BLaER1 (cell line): ENCODE measurements at regions not wholly inside any gene's neighbourhood (a gene's known extent, or its start where the extent isn't known, plus 50 kb on each side); places are given as distances from the start of the nearest gene placed in this dataset.

ENCODE experiments used
- H3K27ac ChIP-seq: shearing (Covaris generic); formaldehyde crosslinking; 2 replicates; pipeline ENCODE4 v1.8.1; 2022
- H3K27me3 ChIP-seq: shearing (Covaris generic); formaldehyde crosslinking; 2 replicates; pipeline ENCODE4 v1.8.1; 2022
- H3K36me3 ChIP-seq: shearing (Covaris generic); formaldehyde crosslinking; 2 replicates; pipeline ENCODE4 v1.8.1; 2022
- H3K4me1 ChIP-seq: shearing (Covaris generic); formaldehyde crosslinking; 2 replicates; pipeline ENCODE4 v1.8.1; 2022
- H3K4me2 ChIP-seq: shearing (Covaris generic); formaldehyde crosslinking; 2 replicates; pipeline ENCODE4 v1.8.1; 2022
- H3K4me3 ChIP-seq: shearing (Covaris generic); formaldehyde crosslinking; 2 replicates; pipeline ENCODE4 v1.8.1; 2022
- H3K9ac ChIP-seq: shearing (Covaris generic); formaldehyde crosslinking; 2 replicates; pipeline ENCODE4 v1.8.1; 2022
- H3K9me3 ChIP-seq: shearing (Covaris generic); formaldehyde crosslinking; 2 replicates; pipeline ENCODE4 v1.8.1; 2022
- H4K20me1 ChIP-seq: shearing (Covaris generic); formaldehyde crosslinking; 2 replicates; pipeline ENCODE4 v1.8.1; 2022
- Cebpa-rat ChIP-seq: shearing (Covaris generic); IDR thresholded peaks from 2 replicates; pipeline ENCODE4 v1.8.1; 2022

DNA sequence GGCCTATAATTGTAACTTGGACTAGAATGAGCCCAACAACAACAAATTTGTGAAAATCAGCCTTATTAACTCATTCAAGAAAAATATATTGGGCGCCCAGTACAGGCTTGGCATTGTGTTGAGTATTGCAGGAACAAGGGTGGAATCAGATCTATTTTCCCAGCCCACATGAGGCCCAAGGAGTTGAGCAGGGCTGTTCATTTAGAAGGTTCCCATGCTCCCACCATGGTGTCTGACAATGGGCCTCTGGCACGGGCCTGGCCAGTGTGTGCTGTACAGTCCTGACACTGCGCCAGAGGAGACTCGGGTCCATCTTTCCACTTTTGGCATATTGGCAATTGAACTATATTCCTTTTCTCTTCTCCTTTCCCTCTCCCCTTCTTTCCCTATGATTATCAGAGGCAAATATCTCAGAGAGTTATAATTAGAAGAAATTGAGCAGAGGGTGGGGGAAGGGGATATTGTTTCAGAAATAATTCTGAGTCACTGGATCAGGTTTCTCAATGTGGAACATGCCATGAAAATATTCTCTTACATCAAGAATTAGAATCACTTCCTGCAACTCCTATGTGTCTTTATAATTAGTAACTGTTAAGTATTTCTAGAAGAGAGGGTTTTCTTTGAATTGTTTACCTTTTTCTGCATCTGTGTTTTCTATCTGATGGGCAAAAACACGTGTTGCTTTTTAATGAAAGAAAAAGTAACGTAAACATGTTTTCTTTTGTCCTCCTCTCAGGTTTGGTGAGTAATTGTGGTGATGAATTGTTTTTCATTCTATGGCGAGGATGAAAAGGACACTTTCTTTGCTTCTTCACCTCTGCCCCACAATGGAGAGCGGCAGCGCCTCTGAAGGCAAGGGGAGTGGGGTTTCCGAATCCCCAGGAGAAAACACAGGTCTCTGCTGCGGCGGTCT is 209.4 kb downstream of the FOXA2 start:
- H3K4me1 ChIP-seq: peaks cover 64% of the 10 kb centered on the region
- no peak overlapping the region for H3K4me3 ChIP-seq
- H3K27ac ChIP-seq: no peak overlapping the region
- H3K9me3 ChIP-seq: no peaks in the 10 kb centered on the region
- peak overlapping the region; percentile 29 for H3K4me2 ChIP-seq
- no peaks in the 10 kb centered on the region for H3K36me3 ChIP-seq
- no peak for TF ChIP-seq Cebpa-rat
- no peaks in the 10 kb centered on the region for H3K27me3 ChIP-seq
- no peak overlapping the region for H3K9ac ChIP-seq
- no peaks in the 10 kb centered on the region for H4K20me1 ChIP-seq

GRCh38 chr20:22374066-22374465 is 210.3 kb downstream of the FOXA2 start:
- Histone ChIP-seq H3K9me3 (no peaks in the 10 kb centered on the region), H3K4me1 (peaks cover 73% of the 10 kb centered on the region), H3K4me3 (no peak overlapping the region), H3K9ac (no peak overlapping the region), H3K27ac (peak overlapping the region; percentile 5; the same call in 1 of the 2 replicates), H3K27me3 (no peaks in the 10 kb centered on the region), H3K4me2 (peak overlapping the region; percentile 56), H4K20me1 (no peaks in the 10 kb centered on the region), H3K36me3 (no peaks in the 10 kb centered on the region)
- no peak for TF ChIP-seq Cebpa-rat

GRCh38 chr20:22373164-22373895 is 211.0 kb downstream of the FOXA2 start:
- no peak for TF ChIP-seq Cebpa-rat
- H3K27me3 ChIP-seq: no peaks in the 10 kb centered on the region
- H3K27ac ChIP-seq: peak overlapping the region; percentile 5; the same call in 1 of the 2 replicates
- no peaks in the 10 kb centered on the region for H4K20me1 ChIP-seq
- peaks cover 80% of the 10 kb centered on the region for H3K4me1 ChIP-seq
- H3K4me2 ChIP-seq: peak overlapping the region; percentile 56
- no peaks in the 10 kb centered on the region for H3K36me3 ChIP-seq
- no peak overlapping the region for H3K4me3 ChIP-seq
- no peak overlapping the region for H3K9ac ChIP-seq
- no peaks in the 10 kb centered on the region for H3K9me3 ChIP-seq

- TF ChIP-seq Cebpa-rat: no peak
- Histone ChIP-seq H3K4me1 (peaks cover 84% of the 10 kb centered on the region), H3K36me3 (no peaks in the 10 kb centered on the region), H3K9ac (no peak overlapping the region; the same call in 1 of the 2 replicates), H3K27me3 (no peaks in the 10 kb centered on the region), H3K4me2 (peak overlapping the region; percentile 71), H3K4me3 (no peak overlapping the region; the same call in 1 of the 2 replicates), H4K20me1 (no peaks in the 10 kb centered on the region), H3K27ac (peak overlapping the region; percentile 62), H3K9me3 (no peaks in the 10 kb centered on the region)
Measured at GRCh38 chr20:22371843-22372242, 212.5 kb downstream of the FOXA2 start.

DNA sequence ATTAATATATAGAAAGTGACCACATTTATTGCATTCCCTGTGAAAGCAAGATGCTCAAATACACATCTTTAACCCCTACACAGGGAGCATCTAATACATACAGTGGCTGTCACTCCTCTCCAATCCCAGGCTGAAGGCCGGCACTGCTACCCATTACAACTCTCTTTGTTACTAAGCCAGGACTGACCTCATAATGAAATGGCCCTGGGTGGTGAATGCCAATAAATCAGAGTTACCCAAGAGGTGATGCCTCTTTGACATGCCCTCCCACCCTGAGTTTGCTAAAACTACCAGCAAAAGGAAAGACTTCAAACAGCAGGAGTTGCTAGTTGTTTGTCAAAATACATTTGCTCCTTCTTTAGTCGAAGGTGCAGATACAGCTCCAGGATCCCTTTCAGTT is 214.2 kb downstream of the FOXA2 start:
- Histone ChIP-seq H3K4me3 (no peak overlapping the region), H3K27ac (peak overlapping the region; percentile 3; the same call in 1 of the 2 replicates), H3K27me3 (no peaks in the 10 kb centered on the region), H3K36me3 (no peaks in the 10 kb centered on the region), H3K4me1 (peaks cover 75% of the 10 kb centered on the region), H3K9me3 (no peaks in the 10 kb centered on the region), H4K20me1 (no peaks in the 10 kb centered on the region), H3K4me2 (peak overlapping the region; percentile 40; the same call in 1 of the 2 replicates), H3K9ac (no peak overlapping the region)
- TF ChIP-seq Cebpa-rat: no peak

- Histone ChIP-seq H3K9me3 (no peaks in the 10 kb centered on the region), H4K20me1 (no peaks in the 10 kb centered on the region), H3K27me3 (no peaks in the 10 kb centered on the region), H3K36me3 (no peaks in the 10 kb centered on the region), H3K9ac (no peak overlapping the region), H3K4me2 (peak overlapping the region; percentile 55), H3K27ac (no peak overlapping the region), H3K4me3 (no peak overlapping the region), H3K4me1 (peaks cover 65% of the 10 kb centered on the region)
- no peak for TF ChIP-seq Cebpa-rat
Measured at GRCh38 chr20:22369100-22369499, 215.3 kb downstream of the FOXA2 start.

DNA sequence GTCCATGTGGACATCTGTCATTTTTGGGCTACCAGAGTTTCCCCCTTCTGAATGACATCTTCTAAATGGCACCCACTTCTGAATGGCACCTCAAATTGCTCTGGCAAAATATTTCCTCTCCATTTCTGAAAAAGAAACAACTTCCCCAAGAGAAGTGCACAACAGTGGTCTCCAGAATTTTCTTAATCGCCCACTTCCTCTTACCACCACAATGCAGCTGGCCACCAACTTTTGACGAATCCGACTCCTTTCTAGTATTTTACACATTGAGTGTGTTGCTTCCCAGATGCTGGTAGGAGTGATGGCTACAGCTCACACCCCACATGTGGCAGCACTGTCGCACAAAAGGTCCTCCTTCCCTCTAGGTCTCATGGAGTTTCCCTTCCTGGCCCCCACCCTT is 216.1 kb downstream of the FOXA2 start:
- peak overlapping the region; percentile 55 for H3K4me2 ChIP-seq
- no peak overlapping the region for H3K4me3 ChIP-seq
- H3K27me3 ChIP-seq: no peaks in the 10 kb centered on the region
- no peak overlapping the region for H3K27ac ChIP-seq
- H4K20me1 ChIP-seq: no peaks in the 10 kb centered on the region
- H3K36me3 ChIP-seq: no peaks in the 10 kb centered on the region
- peaks cover 56% of the 10 kb centered on the region for H3K4me1 ChIP-seq
- H3K9me3 ChIP-seq: 0 out of 2 replicates have a peak, but pooled peaks cover 3% of the 10 kb centered on the region
- no peak overlapping the region for H3K9ac ChIP-seq
- no peak for TF ChIP-seq Cebpa-rat

GRCh38 chr20:22366631-22367030 is 217.7 kb downstream of the FOXA2 start:
- no peak overlapping the region for H3K4me2 ChIP-seq
- H3K27me3 ChIP-seq: no peaks in the 10 kb centered on the region
- H3K4me1 ChIP-seq: peaks cover 40% of the 10 kb centered on the region
- no peaks in the 10 kb centered on the region for H3K36me3 ChIP-seq
- no peaks in the 10 kb centered on the region for H4K20me1 ChIP-seq
- TF ChIP-seq Cebpa-rat: no peak
- no peak overlapping the region for H3K9ac ChIP-seq
- H3K4me3 ChIP-seq: no peak overlapping the region
- H3K9me3 ChIP-seq: 0 out of 2 replicates have a peak, but pooled peaks cover 3% of the 10 kb centered on the region
- H3K27ac ChIP-seq: no peak overlapping the region

DNA sequence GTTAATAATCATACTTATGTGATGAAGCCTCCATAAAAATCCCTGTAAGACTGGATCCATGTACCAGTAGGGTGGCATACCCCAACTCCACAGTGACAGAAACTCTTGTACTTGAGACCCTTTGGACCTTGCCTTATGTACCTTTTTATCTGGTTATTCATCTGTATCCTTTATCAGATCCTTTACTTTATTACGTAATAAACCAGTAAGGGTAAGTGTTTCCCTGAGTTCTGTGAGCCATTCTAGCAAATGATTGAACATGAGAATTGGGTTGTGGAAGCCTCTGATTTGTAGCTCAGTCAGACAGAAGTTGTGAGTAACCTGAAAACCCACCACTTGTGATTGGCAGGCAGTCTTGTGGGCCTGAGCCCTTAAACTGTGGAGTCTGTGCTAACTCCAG is 229.7 kb downstream of the FOXA2 start:
- H3K4me1 ChIP-seq: no peaks in the 10 kb centered on the region
- H3K4me3 ChIP-seq: no peak overlapping the region
- H3K27ac ChIP-seq: no peak overlapping the region
- H4K20me1 ChIP-seq: no peaks in the 10 kb centered on the region
- H3K36me3 ChIP-seq: no peaks in the 10 kb centered on the region
- no peak overlapping the region for H3K4me2 ChIP-seq
- peak; percentile 56; the same call in 1 of the 2 replicates for TF ChIP-seq Cebpa-rat
- H3K9me3 ChIP-seq: peaks cover 8% of the 10 kb centered on the region
- no peak overlapping the region for H3K9ac ChIP-seq
- no peaks in the 10 kb centered on the region for H3K27me3 ChIP-seq

DNA sequence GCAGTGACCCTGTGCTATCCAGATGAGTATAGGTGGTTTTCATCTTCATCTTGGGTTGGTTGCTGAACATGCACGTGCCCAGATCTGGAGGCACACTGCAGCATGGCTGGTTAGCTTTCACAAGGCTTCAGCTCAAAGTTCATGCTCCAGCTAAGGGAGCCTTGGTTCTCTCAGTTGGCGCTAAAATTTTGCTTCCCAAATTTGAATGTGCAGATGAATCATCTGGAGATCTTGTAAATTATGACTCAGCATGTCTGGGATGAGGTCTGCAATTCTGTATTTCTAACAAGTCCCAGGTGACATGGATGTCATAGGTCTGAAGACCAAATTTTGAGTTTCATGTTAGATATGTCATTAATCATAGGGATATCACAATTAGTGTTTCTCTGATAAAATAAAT is 230.8 kb downstream of the FOXA2 start:
- H3K27me3 ChIP-seq: no peaks in the 10 kb centered on the region
- no peak overlapping the region for H3K9ac ChIP-seq
- H3K4me2 ChIP-seq: no peak overlapping the region
- peaks cover 8% of the 10 kb centered on the region for H3K9me3 ChIP-seq
- no peaks in the 10 kb centered on the region for H4K20me1 ChIP-seq
- no peaks in the 10 kb centered on the region for H3K36me3 ChIP-seq
- no peak overlapping the region for H3K27ac ChIP-seq
- H3K4me3 ChIP-seq: no peak overlapping the region
- no peak for TF ChIP-seq Cebpa-rat
- H3K4me1 ChIP-seq: peaks cover under 1% of the 10 kb centered on the region; the same call in 1 of the 2 replicates
